ENCODE measurements at regions not wholly inside any gene's neighbourhood (a gene's known extent, or its start where the extent isn't known, plus 50 kb on each side); places are given as distances from the start of the nearest gene placed in this dataset.

GRCh38 chr2:6159606-6160005, 467.4 kb downstream of the SOX11 start:
- H3K27me3 Mint-ChIP-seq (ENCODE audit: unreplicated experiment), result no peaks in the 10 kb centered on the region
- peak overlapping the region; percentile 4 for H3K4me3 Mint-ChIP-seq (ENCODE audit: unreplicated experiment)
- no peaks in the 10 kb centered on the region for H3K36me3 Mint-ChIP-seq (ENCODE audit: unreplicated experiment)
- no peak for TF ChIP-seq CTCF (IDR thresholded peaks at IDR 0.05; ENCODE audit: partially characterized antibody, unreplicated experiment)
- H3K27ac Mint-ChIP-seq (ENCODE audit: unreplicated experiment), result peak overlapping the region; percentile 36
- peaks cover 16% of the 10 kb centered on the region for H3K4me1 Mint-ChIP-seq (ENCODE audit: low read depth, unreplicated experiment)
- no peak for DNase-seq
- H3K9me3 Mint-ChIP-seq (ENCODE audit: unreplicated experiment), result peaks cover 1% of the 10 kb centered on the region

- Mint-ChIP-seq H3K27ac (ENCODE audit: unreplicated experiment) (no peak overlapping the region), H3K4me1 (ENCODE audit: low read depth, unreplicated experiment) (peaks cover 14% of the 10 kb centered on the region), H3K27me3 (ENCODE audit: unreplicated experiment) (no peaks in the 10 kb centered on the region), H3K9me3 (ENCODE audit: unreplicated experiment) (peaks cover 1% of the 10 kb centered on the region), H3K4me3 (ENCODE audit: unreplicated experiment) (no peak overlapping the region), H3K36me3 (ENCODE audit: unreplicated experiment) (no peaks in the 10 kb centered on the region)
- TF ChIP-seq CTCF (IDR thresholded peaks at IDR 0.05; ENCODE audit: partially characterized antibody, unreplicated experiment), result no peak
- DNase-seq, result no peak
Observed at GRCh38 chr2:6163932-6164331, 471.7 kb downstream of the SOX11 start.

- Mint-ChIP-seq H3K4me3 (ENCODE audit: unreplicated experiment) (no peak overlapping the region), H3K36me3 (ENCODE audit: unreplicated experiment) (no peaks in the 10 kb centered on the region), H3K4me1 (ENCODE audit: low read depth, unreplicated experiment) (peaks cover 9% of the 10 kb centered on the region), H3K27me3 (ENCODE audit: unreplicated experiment) (no peaks in the 10 kb centered on the region), H3K9me3 (ENCODE audit: unreplicated experiment) (peaks cover 1% of the 10 kb centered on the region), H3K27ac (ENCODE audit: unreplicated experiment) (no peak overlapping the region)
- no peak for TF ChIP-seq CTCF (IDR thresholded peaks at IDR 0.05; ENCODE audit: partially characterized antibody, unreplicated experiment)
- DNase-seq, result no peak
Observed at GRCh38 chr2:6164986-6165747, 473.0 kb downstream of the SOX11 start.

- no peak for TF ChIP-seq CTCF (IDR thresholded peaks at IDR 0.05; ENCODE audit: partially characterized antibody, unreplicated experiment)
- H3K27me3 Mint-ChIP-seq (ENCODE audit: unreplicated experiment), result no peaks in the 10 kb centered on the region
- no peak for DNase-seq
- H3K4me1 Mint-ChIP-seq (ENCODE audit: low read depth, unreplicated experiment), result peaks cover 9% of the 10 kb centered on the region
- H3K9me3 Mint-ChIP-seq (ENCODE audit: unreplicated experiment), result no peaks in the 10 kb centered on the region
- no peak overlapping the region for H3K4me3 Mint-ChIP-seq (ENCODE audit: unreplicated experiment)
- H3K36me3 Mint-ChIP-seq (ENCODE audit: unreplicated experiment), result no peaks in the 10 kb centered on the region
- no peak overlapping the region for H3K27ac Mint-ChIP-seq (ENCODE audit: unreplicated experiment)
Observed at GRCh38 chr2:6167592-6168138, 475.5 kb downstream of the SOX11 start.

GRCh38 chr2:6168485-6168884, 476.3 kb downstream of the SOX11 start:
- H3K27ac Mint-ChIP-seq (ENCODE audit: unreplicated experiment), result no peak overlapping the region
- no peak for TF ChIP-seq CTCF (IDR thresholded peaks at IDR 0.05; ENCODE audit: partially characterized antibody, unreplicated experiment)
- H3K9me3 Mint-ChIP-seq (ENCODE audit: unreplicated experiment), result no peaks in the 10 kb centered on the region
- no peaks in the 10 kb centered on the region for H3K27me3 Mint-ChIP-seq (ENCODE audit: unreplicated experiment)
- peaks cover under 1% of the 10 kb centered on the region for H3K36me3 Mint-ChIP-seq (ENCODE audit: unreplicated experiment)
- no peak overlapping the region for H3K4me3 Mint-ChIP-seq (ENCODE audit: unreplicated experiment)
- H3K4me1 Mint-ChIP-seq (ENCODE audit: low read depth, unreplicated experiment), result peaks cover 9% of the 10 kb centered on the region
- DNase-seq, result no peak

All from glutamatergic neuron (in vitro differentiated cells).